ENCODE measurements at regions not wholly inside any gene's neighbourhood (a gene's known extent, or its start where the extent isn't known, plus 50 kb on each side); places are given as distances from the start of the nearest gene placed in this dataset.

DNA sequence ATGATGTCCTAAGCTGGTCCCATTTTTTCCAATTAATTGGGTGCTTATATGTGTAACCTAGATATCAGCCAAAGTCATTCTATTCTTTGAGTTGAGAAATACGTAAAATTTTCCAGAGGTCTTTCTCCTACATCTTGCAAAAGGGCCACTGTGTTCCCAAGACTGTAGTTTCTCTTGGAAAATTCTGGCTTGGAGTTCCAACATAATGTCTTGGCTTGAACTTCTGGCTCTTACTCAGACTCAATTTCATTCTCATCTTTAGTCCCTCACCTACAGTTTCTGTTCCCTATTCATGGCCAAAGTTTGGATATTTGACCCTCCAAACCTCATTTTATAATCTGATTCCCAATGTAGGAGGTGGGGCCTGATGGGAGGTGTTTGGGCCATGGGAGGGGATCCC is 201.4 kb upstream of the ARHGEF26 start:
- TF ChIP-seq POLR2A (IDR thresholded peaks at IDR 0.05; ENCODE audit: low read length) (no peak), GATA1 (IDR thresholded peaks at IDR 0.05; ENCODE audit: low read depth, low read length) (no peak)
